Motor neuron (in vitro differentiated cells): ENCODE measurements at regions not wholly inside any gene's neighbourhood (a gene's known extent, or its start where the extent isn't known, plus 50 kb on each side); places are given as distances from the start of the nearest gene placed in this dataset.
A peak's percentile ranks its signal among the peaks of the same experiment; 100 is the strongest.
"Not testable (repeated sequence)": the region's sequence is repeated elsewhere in the genome, so short reads cannot be mapped to it uniquely, and the experiment has no call there.

Experiments used
- ATAC-seq, 8 experiments: fragments of 200-7000 bp; cut with Tn5 transposase; replicated peaks in 6 of 8; 2 replicates each; pipeline ENCODE4 v1.8.0; 2021; ENCODE audit warnings: mild to moderate bottlenecking in 8 of 8, moderate library complexity in 8 of 8
- H3K27ac ChIP-seq, 2 donors: fragments of 250-450 bp; sonication (Bioruptor Pico); 2 replicates each; pipeline ENCODE4 v1.9.0; 2021; ENCODE audit warnings: antibody characterized with exemption in 2 of 2, mild to moderate bottlenecking in 2 of 2, moderate library complexity in 1 of 2
- H3K4me1 ChIP-seq, 2 donors: fragments of 250-450 bp; sonication (Bioruptor Pico); replicated peaks in 1 of 2; 2 replicates each; pipeline ENCODE4 v1.6.1; 2021; ENCODE audit warnings: antibody characterized with exemption in 2 of 2, mild to moderate bottlenecking in 2 of 2, moderate library complexity in 1 of 2
- H3K4me3 ChIP-seq, 5 donors: fragments of 250-450 bp; sonication (Bioruptor Pico); 2 replicates each; pipeline ENCODE4 v1.9.0; 2021; ENCODE audit warnings: antibody characterized with exemption in 5 of 5, mild to moderate bottlenecking in 5 of 5, moderate library complexity in 4 of 5
- WGBS, 10 experiments: fragments of 450-650 bp; shearing (Covaris generic); methylation state at CpG; one replicate each; pipeline ENCODE4 v1.0.0; 2022; 5-methylcytosine and 5-hydroxymethylcytosine counted together
- in situ Hi-C, 9 experiments: fragments of 400-800 bp; cut with MboI; loops; one replicate each; pipeline ENCODE4 v1.15.0; 2021; ENCODE audit warnings: low sequenced_read_pairs in 9 of 9, low pct_unique_long_range_greater_than_20kb in 2 of 9; ENCODE audit not compliant: unreplicated experiment in 9 of 9

- H3K27ac ChIP-seq, result no peak overlapping the region
- 22 to 100% (median 80%) methylated on average over 1 to 7 of the region's 9 CpGs; no CpG with 5 or more reads in 2 of the 10 experiments for WGBS, 10 experiments
- H3K4me3 ChIP-seq, result no peak overlapping the region
- in situ Hi-C loops, result no loop called here
- ATAC-seq, result peak in 7 of 8 experiments; percentile 29 to 97 (median 77)
- peaks cover 18 to 19% of the 10 kb centered on the region in 2 donors for H3K4me1 ChIP-seq
Measured at GRCh38 chr10:129055225-129055624, 411.8 kb upstream of the MGMT start.

GRCh38 chr10:129055986-129056385 lies 411.1 kb upstream of the MGMT start:
- Histone ChIP-seq H3K27ac (no peak overlapping the region), H3K4me3 (no peak overlapping the region), H3K4me1 (peaks cover 18 to 19% of the 10 kb centered on the region in 2 donors)
- 49 to 97% (median 65%) methylated on average over 1 to 12 of the region's 17 CpGs; no CpG with 5 or more reads in 2 of the 10 experiments for WGBS, 10 experiments
- peak in 5 of 8 experiments; percentile 86 to 96 (median 88) for ATAC-seq
- in situ Hi-C loops, result no loop called here

- H3K4me3 ChIP-seq, result no peak overlapping the region
- H3K27ac ChIP-seq, result no peak overlapping the region
- no peak for ATAC-seq
- 44 to 92% (median 71%) methylated on average over 1 to 11 of the region's 25 CpGs; no CpG with 5 or more reads in 1 of the 10 experiments for WGBS, 10 experiments
- H3K4me1 ChIP-seq, result peaks cover 18 to 19% of the 10 kb centered on the region in 2 donors
- in situ Hi-C loops, result no loop called here
Measured at GRCh38 chr10:129056734-129057689, 410.0 kb upstream of the MGMT start.

- no peak for ATAC-seq
- Histone ChIP-seq H3K4me3 (no peak overlapping the region), H3K4me1 (peaks cover 19 to 27% of the 10 kb centered on the region in 2 donors), H3K27ac (no peak overlapping the region)
- 58 to 94% (median 83%) methylated on average over 1 to 8 of the region's 15 CpGs; no CpG with 5 or more reads in 3 of the 10 experiments for WGBS, 10 experiments
- in situ Hi-C loops, result no loop called here
Measured at GRCh38 chr10:129057856-129058663, 409.0 kb upstream of the MGMT start.

- in situ Hi-C loops, result no loop called here
- Histone ChIP-seq H3K4me1 (peaks cover 19 to 27% of the 10 kb centered on the region in 2 donors), H3K27ac (no peak overlapping the region), H3K4me3 (no peak overlapping the region)
- ATAC-seq, result no peak
- WGBS, 10 experiments, result 60 to 100% (median 91%) methylated on average over 1 to 5 of the region's 9 CpGs; no CpG with 5 or more reads in 4 of the 10 experiments
Measured at GRCh38 chr10:129058664-129059155, 408.3 kb upstream of the MGMT start.

- H3K4me1 ChIP-seq, result peaks cover 16 to 24% of the 10 kb centered on the region in 2 donors
- no peak for ATAC-seq
- 27 to 100% (median 74%) methylated on average over 1 to 8 of the region's 9 CpGs; no CpG with 5 or more reads in 4 of the 10 experiments for WGBS, 10 experiments
- H3K4me3 ChIP-seq, result no peak overlapping the region
- in situ Hi-C loops, result no loop called here
- H3K27ac ChIP-seq, result no peak overlapping the region
Measured at GRCh38 chr10:129059977-129060376, 407.1 kb upstream of the MGMT start.

GRCh38 chr10:129063212-129063611 lies 403.8 kb upstream of the MGMT start:
- no peak overlapping the region for H3K27ac ChIP-seq
- no peak overlapping the region for H3K4me3 ChIP-seq
- H3K4me1 ChIP-seq, result peaks cover 0 to 8% of the 10 kb centered on the region in 2 donors
- ATAC-seq, result no peak
- in situ Hi-C loops, result no loop called here
- 22 to 100% (median 81%) methylated on average over 1 to 4 of the region's 4 CpGs for WGBS, 10 experiments

- in situ Hi-C loops, result no loop called here
- 36 to 100% (median 85%) methylated on average over 1 to 5 of the region's 5 CpGs; no CpG with 5 or more reads in 3 of the 10 experiments for WGBS, 10 experiments
- peaks cover 0 to 8% of the 10 kb centered on the region in 2 donors for H3K4me1 ChIP-seq
- no peak overlapping the region for H3K4me3 ChIP-seq
- ATAC-seq, result no peak
- no peak overlapping the region for H3K27ac ChIP-seq
Measured at GRCh38 chr10:129063877-129064276, 403.2 kb upstream of the MGMT start.

- in situ Hi-C loops, result not testable (repeated sequence)
Measured at GRCh38 chr10:129066529-129066928, 400.5 kb upstream of the MGMT start.

GRCh38 chr10:129071411-129071810 lies 395.6 kb upstream of the MGMT start:
- in situ Hi-C loops, ATAC-seq, H3K27ac ChIP-seq, H3K4me3 ChIP-seq: not testable (repeated sequence)
- H3K4me1 ChIP-seq, result peaks cover 14 to 17% of the 10 kb centered on the region in 2 donors
- WGBS, 10 experiments, result no CpG with 5 or more reads among the region's 29 CpGs

More at GRCh38 chr10:129066529-129066928, 400.5 kb upstream of the MGMT start:
- not testable (repeated sequence) for H3K4me1 ChIP-seq, H3K27ac ChIP-seq, ATAC-seq, H3K4me3 ChIP-seq
- 6 to 92% (median 65%) methylated on average over 1 to 4 of the region's 4 CpGs for WGBS, 10 experiments

GRCh38 chr10:129074939-129075338 lies 392.1 kb upstream of the MGMT start:
- Histone ChIP-seq H3K27ac (no peak overlapping the region), H3K4me3 (no peak overlapping the region), H3K4me1 (peaks cover 16 to 18% of the 10 kb centered on the region in 2 donors)
- in situ Hi-C loops, result no loop called here
- ATAC-seq, result peak in 1 of 8 experiments; percentile 8
- 25 to 100% (median 68%) methylated on average over 1 to 3 of the region's 3 CpGs for WGBS, 10 experiments

- no peak overlapping the region for H3K4me3 ChIP-seq
- peak in 6 of 8 experiments; percentile 47 to 97 (median 90) for ATAC-seq
- H3K4me1 ChIP-seq, result peaks cover 16 to 18% of the 10 kb centered on the region in 2 donors
- in situ Hi-C loops, result no loop called here
- no peak overlapping the region for H3K27ac ChIP-seq
- 29 to 67% (median 40%) methylated on average over 1 to 6 of the region's 6 CpGs; no CpG with 5 or more reads in 3 of the 10 experiments for WGBS, 10 experiments
Measured at GRCh38 chr10:129075508-129075907, 391.5 kb upstream of the MGMT start.
